Kidney (tissue), 13 donors: ENCODE measurements at regions not wholly inside any gene's neighbourhood (a gene's known extent, or its start where the extent isn't known, plus 50 kb on each side); places are given as distances from the start of the nearest gene placed in this dataset.
"Not testable (repeated sequence)": the region's sequence is repeated elsewhere in the genome, so short reads cannot be mapped to it uniquely, and the experiment has no call there.

Experiments used
- DNase-seq, 5 donors: peaks; one replicate each; pipeline ENCODE4 v3.0.0-alpha.2; 2013 to 2020
- FAIRE-seq: peaks from 2 replicates; lab custom pipeline; 2012; peaks lifted over from hg19 to GRCh38; lab: Jason Lieb, UNC
- H3K27ac ChIP-seq, 2 donors: one replicate each; pipeline ENCODE4 v1.7.0; 2013; ENCODE audit warnings: low read depth in 2 of 2, low read length in 2 of 2, inconsistent platforms in 1 of 2
- H3K27me3 ChIP-seq: one replicate; pipeline ENCODE4 v1.7.1; 2013; ENCODE audit warnings: low read length, inconsistent platforms; ENCODE audit not compliant: control insufficient read depth, insufficient read depth
- H3K36me3 ChIP-seq, 3 donors: one replicate each; pipeline versions ENCODE4 v1.7.0 to v1.7.1; 2013; ENCODE audit warnings: low read length in 3 of 3, control low read depth in 1 of 3, inconsistent platforms in 1 of 3; ENCODE audit not compliant: insufficient read depth in 3 of 3, control insufficient read depth in 2 of 3
- H3K4me1 ChIP-seq, 3 donors: one replicate each; pipeline versions ENCODE4 v1.7.0 to v1.7.1; 2013; ENCODE audit warnings: low read length in 3 of 3, inconsistent platforms in 1 of 3, low read depth in 1 of 3; ENCODE audit not compliant: control insufficient read depth in 2 of 3, insufficient read depth in 2 of 3
- H3K4me3 ChIP-seq, 3 donors: one replicate each; pipeline versions ENCODE4 v1.7.0 to v1.8.1; 2013; ENCODE audit warnings: low read length in 3 of 3, control low read depth in 1 of 3, inconsistent platforms in 1 of 3
- H3K9ac ChIP-seq, 3 donors: one replicate each; pipeline versions ENCODE4 v1.7.0 to v1.7.1; 2013; ENCODE audit warnings: low read length in 3 of 3, control low read depth in 1 of 3, inconsistent platforms in 1 of 3
- H3K9me3 ChIP-seq, 3 donors: one replicate each; pipeline versions ENCODE4 v1.7.0 to v1.7.1; 2013; ENCODE audit warnings: low read length in 3 of 3, control low read depth in 1 of 3, inconsistent platforms in 1 of 3; ENCODE audit not compliant: control insufficient read depth in 2 of 3, insufficient read depth in 1 of 3
- intact Hi-C: fragments of 100-400 bp; cut with DNase I; formaldehyde crosslinking; loops from one replicate; pipeline ENCODE4 v1.11.1; 2022
- TF ChIP-seq, protein P1 (sequence below): IDR thresholded peaks from 3 replicates; pipeline ENCODE4 v1.5.1; 2012; ENCODE audit warnings: mild to moderate bottlenecking, moderate library complexity, borderline replicate concordance; ENCODE audit not compliant: insufficient read depth; ENCODE audit errors: extremely low read depth
- donor health status: control.
- donor health status: control.
- donor health status: control.
- donor health status: control.
- donor health status: control.
- donor health status: DM: yes; HTN: yes; CAD: no.
- donor health status: Normal renal cell carcinoma (clear cell type).

DNA sequence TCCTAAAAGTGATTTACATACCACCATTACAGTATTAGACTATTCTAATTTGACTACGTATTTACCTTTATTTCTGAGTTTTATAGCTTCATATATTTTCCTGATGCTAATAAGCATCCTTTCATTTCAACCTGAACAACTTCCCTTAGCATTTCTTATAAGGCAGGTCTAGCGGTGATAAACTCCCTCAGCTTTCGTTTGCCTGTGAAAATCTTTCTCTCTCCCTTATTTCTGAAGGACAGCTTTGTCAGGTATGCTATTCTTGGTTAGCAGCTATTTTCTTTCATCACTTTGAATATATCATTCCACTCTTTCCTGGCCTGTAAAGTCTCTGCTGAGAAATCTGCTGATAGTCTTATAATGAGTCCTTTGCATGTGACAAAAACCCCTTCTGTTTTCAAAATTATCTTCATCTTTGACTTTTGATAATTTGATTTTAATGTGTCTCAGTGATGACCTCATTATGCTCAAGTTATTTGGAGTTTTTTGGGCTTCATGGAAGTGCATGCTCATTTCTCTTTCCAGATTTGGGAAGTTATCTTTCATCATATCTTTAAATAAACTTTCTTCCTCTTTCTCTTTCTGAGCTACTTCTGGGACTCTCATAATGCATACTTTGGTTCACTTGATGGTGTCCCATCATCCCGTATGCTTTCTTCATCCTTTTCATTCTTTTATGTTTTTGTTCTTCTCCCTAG is 285.4 kb upstream of the PMFBP1 start:
- peaks cover 0 to 9% (median 3%) of the 10 kb centered on the region in 3 donors for H3K9me3 ChIP-seq
- no peaks in the 10 kb centered on the region for H3K36me3 ChIP-seq
- TF ChIP-seq, protein P1, sequence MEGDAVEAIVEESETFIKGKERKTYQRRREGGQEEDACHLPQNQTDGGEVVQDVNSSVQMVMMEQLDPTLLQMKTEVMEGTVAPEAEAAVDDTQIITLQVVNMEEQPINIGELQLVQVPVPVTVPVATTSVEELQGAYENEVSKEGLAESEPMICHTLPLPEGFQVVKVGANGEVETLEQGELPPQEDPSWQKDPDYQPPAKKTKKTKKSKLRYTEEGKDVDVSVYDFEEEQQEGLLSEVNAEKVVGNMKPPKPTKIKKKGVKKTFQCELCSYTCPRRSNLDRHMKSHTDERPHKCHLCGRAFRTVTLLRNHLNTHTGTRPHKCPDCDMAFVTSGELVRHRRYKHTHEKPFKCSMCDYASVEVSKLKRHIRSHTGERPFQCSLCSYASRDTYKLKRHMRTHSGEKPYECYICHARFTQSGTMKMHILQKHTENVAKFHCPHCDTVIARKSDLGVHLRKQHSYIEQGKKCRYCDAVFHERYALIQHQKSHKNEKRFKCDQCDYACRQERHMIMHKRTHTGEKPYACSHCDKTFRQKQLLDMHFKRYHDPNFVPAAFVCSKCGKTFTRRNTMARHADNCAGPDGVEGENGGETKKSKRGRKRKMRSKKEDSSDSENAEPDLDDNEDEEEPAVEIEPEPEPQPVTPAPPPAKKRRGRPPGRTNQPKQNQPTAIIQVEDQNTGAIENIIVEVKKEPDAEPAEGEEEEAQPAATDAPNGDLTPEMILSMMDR, result no peak
- H3K4me3 ChIP-seq, result no peak overlapping the region
- H3K9ac ChIP-seq, result no peak overlapping the region
- H3K27me3 ChIP-seq, result no peaks in the 10 kb centered on the region
- H3K4me1 ChIP-seq, result no peaks in the 10 kb centered on the region
- no peak overlapping the region for H3K27ac ChIP-seq
- intact Hi-C loops, result no loop called here
- DNase-seq (no peak), FAIRE-seq (no peak)

DNA sequence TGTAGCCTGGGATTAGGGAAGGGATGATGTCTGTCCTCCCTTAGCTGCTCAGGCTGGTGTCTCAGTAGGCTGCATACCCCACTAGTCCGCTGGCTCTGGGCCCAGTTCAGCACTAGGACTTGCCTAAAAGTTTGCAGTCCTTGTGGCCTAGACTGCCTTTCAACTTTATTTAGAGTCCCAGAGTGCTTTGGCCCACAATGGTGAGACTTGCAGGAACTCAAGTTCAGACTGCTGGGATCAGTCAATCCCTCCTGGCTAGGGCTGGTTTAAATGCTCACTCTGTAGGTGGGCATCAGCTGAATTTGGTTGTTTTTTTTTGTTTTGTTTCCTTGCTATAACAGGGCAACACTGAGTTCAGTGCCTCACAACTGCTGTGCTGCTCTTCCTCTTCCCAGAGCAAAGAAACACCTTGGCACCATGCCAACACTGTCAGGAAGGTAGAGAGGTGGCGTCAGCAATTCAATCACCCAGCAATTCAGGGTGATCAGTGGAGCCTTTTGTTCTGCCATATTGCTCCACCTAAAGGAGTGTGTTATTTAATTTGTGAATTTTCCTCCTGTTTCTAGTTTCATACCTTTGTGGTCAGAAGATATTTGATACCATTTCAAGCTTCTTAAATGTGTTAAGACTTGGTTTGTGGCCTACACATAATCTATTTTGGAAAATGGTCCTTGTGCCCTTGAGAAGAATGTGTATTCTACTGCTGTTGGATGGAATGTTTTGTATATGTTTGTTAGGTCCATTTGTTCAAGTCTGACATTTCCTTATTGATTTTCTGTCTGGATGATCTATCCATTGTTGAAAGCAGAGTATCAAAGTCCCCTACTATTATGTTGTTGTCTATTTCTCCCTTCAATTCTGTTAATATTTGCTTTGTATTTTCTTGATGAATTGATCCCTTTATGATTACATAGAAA is 284.0 kb upstream of the PMFBP1 start:
- no peak for DNase-seq
- intact Hi-C loops, result no loop called here
- H3K4me3 ChIP-seq, result no peak overlapping the region

DNA sequence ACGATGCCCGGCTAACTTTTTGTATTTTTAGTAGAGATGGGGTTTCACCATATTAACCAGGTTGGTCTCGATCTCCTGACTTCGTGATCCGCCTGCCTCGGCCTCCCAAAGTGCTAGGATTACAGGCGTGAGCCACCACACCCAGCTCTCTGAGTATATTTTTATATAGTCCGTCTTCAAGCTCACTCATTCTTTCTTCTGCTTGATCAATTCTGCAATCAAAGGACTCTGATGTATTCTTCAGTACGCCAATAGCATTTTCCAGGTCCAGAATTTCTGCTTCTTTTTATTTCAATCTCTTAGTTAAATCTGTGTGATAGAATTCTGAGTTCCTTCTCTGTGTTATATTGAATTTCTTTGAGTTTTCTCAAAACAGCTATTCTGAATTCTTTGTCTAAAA is 281.9 kb upstream of the PMFBP1 start:
- FAIRE-seq, H3K27ac ChIP-seq, intact Hi-C loops, H3K27me3 ChIP-seq, H3K36me3 ChIP-seq, H3K9me3 ChIP-seq, H3K9ac ChIP-seq, DNase-seq, H3K4me3 ChIP-seq, H3K4me1 ChIP-seq: not testable (repeated sequence)

More for the DNA sequence above, 284.0 kb upstream of the PMFBP1 start:
- Histone ChIP-seq H3K9me3 (peaks cover 0 to 9% (median 3%) of the 10 kb centered on the region in 3 donors), H3K9ac (no peak overlapping the region), H3K36me3 (no peaks in the 10 kb centered on the region), H3K27me3 (no peaks in the 10 kb centered on the region), H3K27ac (no peak overlapping the region), H3K4me1 (no peaks in the 10 kb centered on the region)
- no peak for FAIRE-seq
- TF ChIP-seq, protein P1, result no peak

DNA sequence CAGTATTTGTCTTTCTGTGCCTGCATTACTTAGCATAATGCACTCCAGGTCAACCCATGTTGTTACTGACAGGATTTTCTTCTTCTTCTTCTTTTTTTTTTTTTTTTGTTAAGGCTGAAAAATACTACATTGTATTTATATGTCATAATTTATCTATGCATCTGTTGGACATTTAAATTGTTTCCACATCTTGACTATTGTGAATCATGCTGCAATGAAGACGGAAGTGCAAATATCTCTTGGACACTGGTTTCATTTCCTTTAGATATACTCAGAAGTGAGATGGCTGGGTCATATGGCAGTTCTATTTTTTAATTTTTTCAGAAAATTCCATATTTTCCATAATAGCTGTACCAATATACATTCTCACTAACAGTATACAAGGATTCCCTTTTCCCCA is 272.7 kb upstream of the PMFBP1 start:
- DNase-seq (no peak), FAIRE-seq (no peak)

More for the DNA sequence above, 272.7 kb upstream of the PMFBP1 start:
- Histone ChIP-seq H3K9ac (no peak overlapping the region), H3K36me3 (no peaks in the 10 kb centered on the region), H3K27ac (no peak overlapping the region), H3K4me1 (no peaks in the 10 kb centered on the region), H3K4me3 (no peak overlapping the region), H3K27me3 (no peaks in the 10 kb centered on the region), H3K9me3 (peaks cover 0 to 11% (median 0%) of the 10 kb centered on the region in 3 donors)
- intact Hi-C loops, result no loop called here
- TF ChIP-seq, protein P1, result no peak
